Osteocyte (in vitro differentiated cells): ENCODE measurements at regions not wholly inside any gene's neighbourhood (a gene's known extent, or its start where the extent isn't known, plus 50 kb on each side); places are given as distances from the start of the nearest gene placed in this dataset.

Source experiments
- DNase-seq: peaks from one replicate; pipeline ENCODE4 v3.0.0; 2021; ENCODE audit warnings: mixed read lengths; ENCODE audit not compliant: unreplicated experiment; ENCODE audit errors: extremely low spot score
- H3K27ac Mint-ChIP-seq: one replicate; pipeline ENCODE4 v1.8.0; 2021; ENCODE audit warnings: mild to moderate bottlenecking, mixed read lengths; ENCODE audit not compliant: unreplicated experiment
- H3K27me3 Mint-ChIP-seq: one replicate; pipeline ENCODE4 v1.8.0; 2021; ENCODE audit warnings: mixed read lengths; ENCODE audit not compliant: unreplicated experiment
- H3K36me3 Mint-ChIP-seq: one replicate; pipeline ENCODE4 v1.8.0; 2021; ENCODE audit warnings: mixed read lengths; ENCODE audit not compliant: unreplicated experiment
- H3K4me1 Mint-ChIP-seq: one replicate; pipeline ENCODE4 v1.8.0; 2021; ENCODE audit warnings: mixed read lengths; ENCODE audit not compliant: unreplicated experiment
- H3K4me3 Mint-ChIP-seq: one replicate; pipeline ENCODE4 v1.8.0; 2021; ENCODE audit warnings: mild to moderate bottlenecking, moderate library complexity, mixed read lengths; ENCODE audit not compliant: unreplicated experiment
- H3K9me3 Mint-ChIP-seq: one replicate; pipeline ENCODE4 v1.8.0; 2021; ENCODE audit warnings: mixed read lengths; ENCODE audit not compliant: unreplicated experiment
- CTCF ChIP-seq: fragments of 200-600 bp; sonication (generic); IDR thresholded peaks from 2 replicates; pipeline ENCODE4 v1.5.0; 2021; ENCODE audit warnings: antibody characterized with exemption, mild to moderate bottlenecking, moderate library complexity

- Mint-ChIP-seq H3K27me3 (peaks cover 6% of the 10 kb centered on the region), H3K4me1 (peaks cover 9% of the 10 kb centered on the region), H3K27ac (no peak overlapping the region), H3K9me3 (peaks cover 10% of the 10 kb centered on the region), H3K4me3 (no peak overlapping the region), H3K36me3 (peaks cover 2% of the 10 kb centered on the region)
- no peak for TF ChIP-seq CTCF
- DNase-seq, result no peak
Measured at GRCh38 chr5:126094991-126095390, 328.2 kb upstream of the GRAMD2B start.

- DNase-seq, result no peak
- H3K9me3 Mint-ChIP-seq, result no peaks in the 10 kb centered on the region
- no peaks in the 10 kb centered on the region for H3K36me3 Mint-ChIP-seq
- peaks cover 9% of the 10 kb centered on the region for H3K4me1 Mint-ChIP-seq
- no peak for TF ChIP-seq CTCF
- H3K4me3 Mint-ChIP-seq, result no peak overlapping the region
- H3K27me3 Mint-ChIP-seq, result peaks cover 6% of the 10 kb centered on the region
- H3K27ac Mint-ChIP-seq, result no peak overlapping the region
Measured at GRCh38 chr5:126096442-126097006, 326.7 kb upstream of the GRAMD2B start.

- Mint-ChIP-seq H3K9me3 (no peaks in the 10 kb centered on the region), H3K4me3 (no peak overlapping the region), H3K27ac (no peak overlapping the region), H3K36me3 (no peaks in the 10 kb centered on the region), H3K4me1 (peaks cover 9% of the 10 kb centered on the region), H3K27me3 (peaks cover 6% of the 10 kb centered on the region)
- DNase-seq, result no peak
- TF ChIP-seq CTCF, result no peak
Measured at GRCh38 chr5:126097876-126098275, 325.3 kb upstream of the GRAMD2B start.

- Mint-ChIP-seq H3K36me3 (no peaks in the 10 kb centered on the region), H3K9me3 (no peaks in the 10 kb centered on the region), H3K27ac (no peak overlapping the region), H3K4me1 (peaks cover 9% of the 10 kb centered on the region), H3K27me3 (peaks cover 5% of the 10 kb centered on the region), H3K4me3 (no peak overlapping the region)
- no peak for DNase-seq
- no peak for TF ChIP-seq CTCF
Measured at GRCh38 chr5:126098330-126099017, 324.7 kb upstream of the GRAMD2B start.

- Mint-ChIP-seq H3K27ac (no peak overlapping the region), H3K4me3 (no peak overlapping the region), H3K36me3 (no peaks in the 10 kb centered on the region), H3K9me3 (no peaks in the 10 kb centered on the region), H3K27me3 (peaks cover 3% of the 10 kb centered on the region), H3K4me1 (peaks cover 9% of the 10 kb centered on the region)
- TF ChIP-seq CTCF, result no peak
- DNase-seq, result no peak
Measured at GRCh38 chr5:126099077-126099476, 324.1 kb upstream of the GRAMD2B start.
